GM18507 (cell line): ENCODE measurements at regions not wholly inside any gene's neighbourhood (a gene's known extent, or its start where the extent isn't known, plus 50 kb on each side); places are given as distances from the start of the nearest gene placed in this dataset.
"Not testable (repeated sequence)": the region's sequence is repeated elsewhere in the genome, so short reads cannot be mapped to it uniquely, and the experiment has no call there.

Experiments
- DNase-seq: peaks from one replicate; pipeline ENCODE4 v3.0.0; 2011; ENCODE audit warnings: low read depth; ENCODE audit not compliant: insufficient read length; ENCODE audit errors: extremely low spot score
- FAIRE-seq: peaks from 2 replicates; lab custom pipeline; 2011; peaks lifted over from hg19 to GRCh38; lab: Jason Lieb, UNC

- DNase-seq (no peak), FAIRE-seq (peak; percentile 15)
Observed at GRCh38 chr12:4161718-4162117, 111.8 kb upstream of the CCND2 start.

DNA sequence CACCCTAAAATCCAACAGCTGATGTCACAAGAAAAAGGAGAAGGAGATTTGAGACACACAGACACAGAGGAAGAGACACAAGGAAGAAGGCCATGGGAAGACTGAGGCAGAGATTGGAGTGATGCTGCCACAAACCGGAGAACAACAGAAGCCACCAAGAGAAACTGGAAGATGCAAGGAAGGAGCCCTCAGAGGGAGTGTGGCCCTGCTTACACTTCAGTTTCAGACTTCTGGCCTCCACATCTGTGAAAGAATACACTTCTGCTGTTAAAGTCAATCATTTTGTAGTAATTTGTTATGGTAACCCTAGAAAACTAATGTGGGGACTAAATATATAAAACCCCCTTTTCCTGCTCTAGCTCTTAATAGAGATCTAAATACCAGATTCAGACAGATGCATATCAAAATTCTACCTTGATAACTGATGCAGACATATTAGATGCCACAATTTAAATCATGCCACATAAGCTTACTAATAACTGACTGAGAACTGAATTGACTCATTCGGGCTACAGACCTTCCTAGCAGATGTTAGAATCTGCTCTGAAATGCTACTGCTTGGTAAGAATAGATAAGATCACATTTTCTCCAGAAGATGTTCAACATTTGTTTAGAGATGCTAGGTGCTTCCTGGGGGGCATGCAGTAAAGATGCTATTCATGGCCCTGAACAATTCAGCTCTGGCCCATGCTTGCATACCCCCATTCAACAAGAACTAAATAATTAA is 113.1 kb upstream of the CCND2 start:
- FAIRE-seq (no peak), DNase-seq (no peak)

- no peak for FAIRE-seq
- DNase-seq = no peak
Observed at GRCh38 chr12:4159851-4160250, 113.7 kb upstream of the CCND2 start.

DNA sequence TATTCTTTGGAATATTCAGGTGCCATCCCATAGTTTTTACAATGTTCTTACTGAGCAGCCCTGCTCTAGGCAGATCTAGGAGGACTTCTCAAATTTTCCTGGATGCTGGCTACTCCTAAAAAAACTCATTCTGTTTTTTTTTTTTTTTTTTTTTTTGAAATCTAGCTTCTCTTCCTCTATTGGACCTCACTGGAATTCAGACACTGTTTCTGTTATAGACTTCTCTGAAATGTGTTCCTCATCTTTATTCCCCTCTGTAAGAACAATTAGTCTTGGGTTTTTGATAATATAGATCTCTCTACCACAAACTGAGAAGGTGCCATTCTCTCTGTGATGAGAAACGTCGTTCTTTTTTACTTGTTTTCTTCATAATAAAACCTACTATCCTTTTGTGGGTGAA is 115.3 kb upstream of the CCND2 start:
- DNase-seq (no peak), FAIRE-seq (no peak)

GRCh38 chr12:4157122-4157521 is 116.4 kb upstream of the CCND2 start:
- FAIRE-seq = no peak
- DNase-seq = no peak

DNA sequence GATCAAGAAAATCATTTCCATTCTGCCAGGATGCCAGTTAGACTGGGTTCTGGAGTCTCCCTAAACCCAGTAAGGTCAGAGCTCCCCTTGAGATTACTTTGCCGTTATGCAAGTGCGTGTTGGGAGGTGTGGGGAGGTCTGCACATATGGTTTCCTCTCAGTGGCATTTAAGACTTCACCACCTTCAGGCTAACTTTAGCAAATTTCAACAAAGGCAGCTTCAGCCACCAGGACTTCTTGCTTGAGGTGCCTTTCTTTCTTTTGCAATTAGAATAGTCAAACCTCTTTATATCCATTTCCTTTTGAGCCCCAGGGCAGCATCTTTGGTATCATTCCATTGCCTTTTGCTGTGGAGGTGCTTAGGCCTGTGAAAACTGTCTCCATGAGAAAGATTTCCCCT is 117.2 kb upstream of the CCND2 start:
- no peak for FAIRE-seq

DNA sequence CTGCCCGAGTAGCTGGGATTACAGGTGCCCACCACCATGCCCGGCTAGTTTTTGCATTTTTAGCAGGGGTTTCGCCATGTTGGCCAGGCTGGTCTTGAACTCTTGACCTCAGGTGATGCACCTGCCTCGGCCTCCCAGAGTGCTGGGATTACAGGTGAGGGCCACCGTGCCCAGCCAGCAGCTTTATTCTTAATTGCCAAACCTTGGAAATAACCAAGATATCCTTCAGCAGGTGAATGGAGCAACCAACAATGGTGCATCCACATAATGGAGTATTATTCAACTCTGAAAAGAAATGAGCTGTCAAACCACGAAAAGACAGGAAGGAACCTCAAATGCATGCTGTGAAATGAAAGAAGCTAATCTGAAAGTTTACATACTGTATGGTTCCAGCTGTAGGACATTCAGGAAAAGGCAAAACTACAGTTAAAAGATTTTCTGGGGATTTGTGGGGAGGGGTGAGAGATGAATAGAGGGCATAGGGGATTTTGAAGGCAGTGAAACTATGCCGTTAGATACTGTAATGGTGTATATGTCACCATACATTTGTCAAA is 118.8 kb upstream of the CCND2 start:
- peak; percentile 83 for FAIRE-seq
- DNase-seq = no peak

More for the DNA sequence above, 117.2 kb upstream of the CCND2 start:
- no peak for DNase-seq

- peak; percentile 50 for DNase-seq
- peak; percentile 100 for FAIRE-seq
Observed at GRCh38 chr12:4153343-4153892, 120.1 kb upstream of the CCND2 start.

DNA sequence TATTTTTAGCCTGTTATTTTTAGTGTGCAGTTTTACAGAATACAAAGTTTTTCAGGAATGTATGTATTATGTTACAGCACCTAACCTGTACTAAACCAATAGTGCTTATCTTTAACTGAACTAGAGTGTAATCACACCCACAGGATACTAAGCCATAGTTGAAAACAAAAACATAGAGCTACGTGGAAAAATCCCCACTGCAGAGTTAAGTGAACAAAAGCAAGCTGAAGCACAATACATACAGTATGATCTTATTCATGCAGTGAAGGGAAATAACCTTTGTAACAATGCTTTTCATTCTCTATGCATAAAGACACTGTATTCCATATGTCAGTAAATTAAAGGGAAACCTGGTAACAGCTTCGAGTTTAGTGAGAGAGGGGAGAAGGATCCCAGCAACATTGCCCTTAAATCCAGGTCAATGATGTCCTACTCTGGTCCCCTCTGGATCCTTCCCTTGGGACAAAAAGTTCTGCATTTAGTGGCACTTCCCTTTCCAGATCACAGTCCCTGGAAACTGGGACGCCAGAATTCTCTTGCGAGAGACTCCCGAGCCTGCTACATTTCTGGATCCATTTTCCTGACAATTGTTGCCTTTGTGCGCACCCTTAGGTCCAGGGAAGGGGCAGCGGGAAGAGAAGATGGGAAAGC is 121.3 kb upstream of the CCND2 start:
- FAIRE-seq (peak; percentile 82), DNase-seq (no peak)

- FAIRE-seq = peak; percentile 44
- DNase-seq = no peak
Observed at GRCh38 chr12:4151362-4152121, 122.0 kb upstream of the CCND2 start.

DNA sequence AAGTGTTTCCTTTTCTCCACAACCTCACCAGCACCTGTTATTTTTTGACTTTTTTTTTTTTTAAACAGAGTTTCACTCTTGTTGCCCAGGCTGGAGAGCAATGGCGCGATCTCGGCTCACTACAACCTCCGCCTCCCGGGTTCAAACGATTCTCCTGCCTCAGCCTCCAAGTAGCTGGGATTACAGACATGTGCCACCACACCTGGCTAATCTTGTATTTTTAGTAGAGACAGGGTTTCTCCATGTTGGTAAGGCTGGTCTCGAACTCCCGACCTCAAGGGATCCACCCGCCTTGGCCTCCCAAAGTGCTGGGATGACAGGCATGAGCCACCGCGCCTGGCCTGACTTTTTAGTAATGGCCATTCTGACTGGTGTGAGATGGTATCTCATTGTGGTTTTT is 123.2 kb upstream of the CCND2 start:
- FAIRE-seq, DNase-seq: not testable (repeated sequence)

- FAIRE-seq = peak; percentile 94
- no peak for DNase-seq
Observed at GRCh38 chr12:4148418-4149056, 125.0 kb upstream of the CCND2 start.

DNA sequence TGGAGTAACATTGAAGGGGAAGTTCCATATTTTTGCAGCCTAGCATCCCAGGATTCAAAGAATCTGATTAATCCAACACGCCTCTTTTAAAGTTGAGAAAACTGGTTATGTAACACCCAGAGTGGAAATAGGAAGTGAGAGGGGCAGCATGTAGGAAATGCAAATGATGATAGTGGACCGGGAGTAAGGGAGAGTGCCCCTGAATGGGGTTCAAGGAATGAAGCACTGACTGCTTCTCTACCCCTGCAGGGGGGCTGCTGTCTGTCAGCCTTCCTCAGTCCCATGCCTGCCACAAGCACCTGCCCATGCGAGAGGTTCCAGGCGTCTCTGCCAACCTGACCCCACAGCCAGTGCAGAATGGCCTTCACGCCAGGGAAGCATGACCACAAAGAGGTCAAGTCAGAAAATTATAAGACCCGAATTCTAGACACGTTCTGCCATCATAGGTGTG is 126.5 kb upstream of the CCND2 start:
- no peak for FAIRE-seq
- no peak for DNase-seq

GRCh38 chr12:4145990-4146859 is 127.3 kb upstream of the CCND2 start:
- FAIRE-seq = peak; percentile 95
- DNase-seq = no peak

- DNase-seq (no peak), FAIRE-seq (peak; percentile 35)
Observed at GRCh38 chr12:4144676-4145075, 128.9 kb upstream of the CCND2 start.

DNA sequence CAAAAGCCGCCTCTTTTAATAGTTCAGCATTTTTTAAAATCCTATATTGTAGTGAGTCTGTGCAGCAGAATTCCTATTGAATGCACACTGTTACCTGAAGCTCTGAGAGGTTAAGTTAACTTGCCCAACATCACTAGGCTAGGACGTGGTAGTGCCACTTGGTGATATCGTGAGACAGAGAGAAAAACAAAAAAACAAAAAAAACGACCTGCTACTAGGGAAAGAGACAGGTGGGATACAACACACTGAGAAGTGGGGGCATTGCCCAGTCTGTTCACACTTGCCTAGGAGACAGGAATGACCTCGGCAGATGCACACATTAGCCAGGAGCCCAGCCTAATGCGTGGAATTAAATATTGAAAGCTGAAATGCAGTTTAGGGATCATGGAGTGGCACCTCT is 129.7 kb upstream of the CCND2 start:
- DNase-seq (no peak), FAIRE-seq (peak; percentile 78)

- FAIRE-seq (peak; percentile 77), DNase-seq (no peak)
Observed at GRCh38 chr12:4141348-4142270, 132.0 kb upstream of the CCND2 start.
